Activated CD8-positive, alpha-beta memory T cell treated with anti-CD3 and anti-CD28 coated beads, Interleukin-2, amount 50 U/mL, for 1 hour (primary cell): ENCODE measurements at regions not wholly inside any gene's neighbourhood (a gene's known extent, or its start where the extent isn't known, plus 50 kb on each side); places are given as distances from the start of the nearest gene placed in this dataset.

ENCODE experiments used
- DNase-seq: peaks from one replicate; pipeline ENCODE4 v3.0.0-alpha.2; 2020; ENCODE audit errors: extremely low read depth

- no peak for DNase-seq
These were observed 53.0 kb upstream of the RAB18 start for GRCh38 chr10:27451054-27451453.

GRCh38 chr10:27450225-27450624 lies 53.9 kb upstream of the RAB18 start:
- DNase-seq = no peak

- DNase-seq = no peak
These were observed 54.5 kb upstream of the RAB18 start for GRCh38 chr10:27449571-27449970.

- DNase-seq = no peak
These were observed 55.2 kb upstream of the RAB18 start for GRCh38 chr10:27448921-27449320.

- no peak for DNase-seq
These were observed 56.6 kb upstream of the RAB18 start for GRCh38 chr10:27447540-27447939.

- no peak for DNase-seq
These were observed 57.8 kb upstream of the RAB18 start for GRCh38 chr10:27446091-27446918.

- DNase-seq = no peak
These were observed 59.0 kb upstream of the RAB18 start for GRCh38 chr10:27445070-27445469.

GRCh38 chr10:27440478-27440877 lies 63.6 kb upstream of the RAB18 start:
- no peak for DNase-seq

GRCh38 chr10:27440021-27440420 lies 64.1 kb upstream of the RAB18 start:
- DNase-seq = no peak

GRCh38 chr10:27439101-27439500 lies 65.0 kb upstream of the RAB18 start:
- DNase-seq = no peak

- DNase-seq = no peak
These were observed 66.3 kb upstream of the RAB18 start for GRCh38 chr10:27437775-27438174.

GRCh38 chr10:27436710-27437109 lies 67.4 kb upstream of the RAB18 start:
- DNase-seq = no peak

- DNase-seq = no peak
These were observed 70.1 kb upstream of the RAB18 start for GRCh38 chr10:27433976-27434375.

GRCh38 chr10:27426948-27427467 lies 77.1 kb upstream of the RAB18 start:
- DNase-seq = no peak

- DNase-seq = no peak
These were observed 90.2 kb upstream of the RAB18 start for GRCh38 chr10:27413831-27414348.

GRCh38 chr10:27413387-27413786 lies 90.7 kb upstream of the RAB18 start:
- DNase-seq = no peak

GRCh38 chr10:27410153-27410552 lies 94.0 kb upstream of the RAB18 start:
- DNase-seq = no peak

GRCh38 chr10:27407271-27407670 lies 96.8 kb upstream of the RAB18 start:
- no peak for DNase-seq

- no peak for DNase-seq
These were observed 104.2 kb upstream of the RAB18 start for GRCh38 chr10:27399871-27400270.

- no peak for DNase-seq
These were observed 110.1 kb upstream of the RAB18 start for GRCh38 chr10:27393961-27394360.

GRCh38 chr10:27392606-27393005 lies 111.5 kb upstream of the RAB18 start:
- DNase-seq = no peak

GRCh38 chr10:27391916-27392315 lies 112.2 kb upstream of the RAB18 start:
- DNase-seq = no peak

GRCh38 chr10:27391325-27391724 lies 112.8 kb upstream of the RAB18 start:
- no peak for DNase-seq
